Nephron (organoid): ENCODE measurements at regions not wholly inside any gene's neighbourhood (a gene's known extent, or its start where the extent isn't known, plus 50 kb on each side); places are given as distances from the start of the nearest gene placed in this dataset.

Experiments used
- H3K27ac Mint-ChIP-seq, 3 experiments: 2 replicates each; pipeline ENCODE4 v1.8.0; 2020; ENCODE audit warnings: mixed read lengths in 3 of 3, mild to moderate bottlenecking in 2 of 3, moderate library complexity in 1 of 3
- H3K27me3 Mint-ChIP-seq: 2 replicates; pipeline ENCODE4 v1.8.0; 2021; ENCODE audit warnings: low read depth, mild to moderate bottlenecking, moderate library complexity, mixed read lengths
- H3K36me3 Mint-ChIP-seq: 2 replicates; pipeline ENCODE4 v1.8.0; 2020; ENCODE audit warnings: low read depth, mixed read lengths
- H3K4me1 Mint-ChIP-seq: 2 replicates; pipeline ENCODE4 v1.8.0; 2020; ENCODE audit warnings: mixed read lengths
- H3K4me3 Mint-ChIP-seq, 3 experiments: 2 replicates each; pipeline ENCODE4 v1.8.0; 2020; ENCODE audit warnings: mild to moderate bottlenecking in 3 of 3, mixed read lengths in 3 of 3, moderate library complexity in 2 of 3
- H3K9me3 Mint-ChIP-seq: 2 replicates; pipeline ENCODE4 v1.8.0; 2020; ENCODE audit warnings: mixed read lengths
- TF ChIP-seq, protein P1 (sequence below), 3 experiments: fragments of 200-600 bp; sonication (generic); IDR thresholded peaks; one replicate each; pipeline ENCODE4 v1.5.0; 2021; ENCODE audit warnings: antibody characterized with exemption in 3 of 3; ENCODE audit not compliant: unreplicated experiment in 3 of 3

DNA sequence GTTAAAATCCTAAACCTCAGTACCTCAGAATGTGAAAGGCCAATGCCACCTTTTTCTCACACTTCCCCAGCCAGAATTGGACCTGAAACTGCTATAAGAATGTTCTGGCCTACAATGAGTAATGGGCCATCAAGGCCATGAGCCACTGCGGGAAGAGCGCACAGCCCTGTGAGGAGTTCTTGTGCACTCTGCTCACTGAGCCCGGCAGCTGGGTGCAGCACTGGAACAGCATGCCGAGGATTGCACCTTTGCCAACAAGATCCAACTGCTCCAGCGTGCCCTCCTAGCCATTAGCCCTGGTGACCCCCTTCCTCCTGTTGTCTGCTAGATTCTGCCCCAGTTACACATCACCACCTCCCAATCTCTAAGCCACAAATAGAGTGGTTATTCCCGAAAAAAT is 758.1 kb downstream of the PRELID2 start:
- H3K4me1 Mint-ChIP-seq, result peaks cover 16% of the 10 kb centered on the region
- H3K9me3 Mint-ChIP-seq, result no peaks in the 10 kb centered on the region
- no peak overlapping the region for H3K27ac Mint-ChIP-seq
- no peaks in the 10 kb centered on the region for H3K36me3 Mint-ChIP-seq
- TF ChIP-seq, protein P1, sequence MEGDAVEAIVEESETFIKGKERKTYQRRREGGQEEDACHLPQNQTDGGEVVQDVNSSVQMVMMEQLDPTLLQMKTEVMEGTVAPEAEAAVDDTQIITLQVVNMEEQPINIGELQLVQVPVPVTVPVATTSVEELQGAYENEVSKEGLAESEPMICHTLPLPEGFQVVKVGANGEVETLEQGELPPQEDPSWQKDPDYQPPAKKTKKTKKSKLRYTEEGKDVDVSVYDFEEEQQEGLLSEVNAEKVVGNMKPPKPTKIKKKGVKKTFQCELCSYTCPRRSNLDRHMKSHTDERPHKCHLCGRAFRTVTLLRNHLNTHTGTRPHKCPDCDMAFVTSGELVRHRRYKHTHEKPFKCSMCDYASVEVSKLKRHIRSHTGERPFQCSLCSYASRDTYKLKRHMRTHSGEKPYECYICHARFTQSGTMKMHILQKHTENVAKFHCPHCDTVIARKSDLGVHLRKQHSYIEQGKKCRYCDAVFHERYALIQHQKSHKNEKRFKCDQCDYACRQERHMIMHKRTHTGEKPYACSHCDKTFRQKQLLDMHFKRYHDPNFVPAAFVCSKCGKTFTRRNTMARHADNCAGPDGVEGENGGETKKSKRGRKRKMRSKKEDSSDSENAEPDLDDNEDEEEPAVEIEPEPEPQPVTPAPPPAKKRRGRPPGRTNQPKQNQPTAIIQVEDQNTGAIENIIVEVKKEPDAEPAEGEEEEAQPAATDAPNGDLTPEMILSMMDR (IDR thresholded peaks at IDR 0.05; ENCODE audit: unreplicated experiment in 3 of 3), result no peak
- H3K4me3 Mint-ChIP-seq, result no peak overlapping the region
- no peaks in the 10 kb centered on the region for H3K27me3 Mint-ChIP-seq

DNA sequence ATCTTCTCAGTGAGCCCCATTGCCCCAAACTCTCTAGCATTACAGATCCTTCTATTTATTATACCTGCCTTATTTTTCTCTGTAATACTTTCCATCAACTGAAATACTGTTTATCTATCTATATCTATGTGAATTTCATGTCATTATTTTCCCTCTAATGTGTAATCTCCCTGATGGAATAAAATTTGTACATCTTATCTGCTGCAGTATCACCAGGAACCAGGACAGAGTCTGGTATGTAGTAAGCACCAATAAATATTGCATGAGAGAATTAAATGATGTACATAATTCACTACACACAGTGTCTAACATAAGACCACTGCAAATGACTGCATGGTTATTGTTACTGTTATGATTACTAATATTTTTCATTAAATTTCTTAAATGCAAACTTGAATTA is 759.1 kb downstream of the PRELID2 start:
- peaks cover 20% of the 10 kb centered on the region for H3K4me1 Mint-ChIP-seq
- no peaks in the 10 kb centered on the region for H3K36me3 Mint-ChIP-seq
- H3K4me3 Mint-ChIP-seq, result no peak overlapping the region
- H3K27ac Mint-ChIP-seq, result no peak overlapping the region
- TF ChIP-seq, protein P1 (IDR thresholded peaks at IDR 0.05; ENCODE audit: unreplicated experiment in 3 of 3), result no peak
- no peaks in the 10 kb centered on the region for H3K9me3 Mint-ChIP-seq
- H3K27me3 Mint-ChIP-seq, result no peaks in the 10 kb centered on the region

DNA sequence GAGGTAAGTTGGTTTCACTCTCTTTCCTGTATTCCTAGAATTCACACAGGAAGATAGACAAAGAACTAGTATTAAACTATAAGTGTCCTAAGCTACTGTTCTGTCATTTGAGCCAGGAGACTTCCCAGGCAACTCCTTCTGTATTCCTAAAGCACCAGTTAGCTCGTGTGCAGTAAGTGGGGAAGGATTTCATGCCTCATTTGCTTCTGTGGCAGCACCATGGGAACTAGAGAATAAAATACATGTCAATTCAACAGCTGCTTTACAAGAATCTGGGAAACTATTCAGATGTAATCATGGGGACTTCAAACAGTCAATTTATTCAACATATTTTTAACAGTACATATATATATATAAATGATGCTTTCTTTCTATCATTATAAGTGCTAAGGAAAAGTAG is 762.3 kb downstream of the PRELID2 start:
- H3K4me3 Mint-ChIP-seq, result no peak overlapping the region
- H3K9me3 Mint-ChIP-seq, result no peaks in the 10 kb centered on the region
- H3K4me1 Mint-ChIP-seq, result peaks cover 28% of the 10 kb centered on the region
- H3K27ac Mint-ChIP-seq, result peak overlapping the region in 1 of 3 experiments; percentile 19
- peaks cover 3% of the 10 kb centered on the region for H3K27me3 Mint-ChIP-seq
- H3K36me3 Mint-ChIP-seq, result no peaks in the 10 kb centered on the region
- TF ChIP-seq, protein P1 (IDR thresholded peaks at IDR 0.05; ENCODE audit: unreplicated experiment in 3 of 3), result no peak

DNA sequence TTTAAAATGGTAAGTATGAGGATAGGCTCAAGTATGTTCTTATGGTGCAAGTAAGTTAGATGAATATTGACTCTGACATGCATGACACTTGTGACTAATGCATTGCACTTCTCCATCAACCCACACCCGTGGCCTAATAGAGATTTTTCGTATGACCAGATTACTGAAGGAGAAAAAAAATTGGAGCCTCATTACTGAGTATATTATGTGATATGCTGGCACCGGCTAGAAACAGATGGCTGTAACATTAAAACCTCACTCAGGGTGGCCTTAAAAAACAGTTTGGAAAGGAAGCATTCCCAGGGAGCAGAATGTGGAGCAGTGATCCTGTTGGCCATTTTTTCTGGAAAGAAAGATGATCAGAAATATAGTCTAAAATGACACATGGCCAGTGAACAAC is 766.4 kb downstream of the PRELID2 start:
- Mint-ChIP-seq H3K27ac (no peak overlapping the region), H3K4me1 (peaks cover 17% of the 10 kb centered on the region), H3K27me3 (peaks cover 3% of the 10 kb centered on the region), H3K4me3 (no peak overlapping the region), H3K9me3 (no peaks in the 10 kb centered on the region), H3K36me3 (no peaks in the 10 kb centered on the region)
- TF ChIP-seq, protein P1 (IDR thresholded peaks at IDR 0.05; ENCODE audit: unreplicated experiment in 3 of 3), result no peak

DNA sequence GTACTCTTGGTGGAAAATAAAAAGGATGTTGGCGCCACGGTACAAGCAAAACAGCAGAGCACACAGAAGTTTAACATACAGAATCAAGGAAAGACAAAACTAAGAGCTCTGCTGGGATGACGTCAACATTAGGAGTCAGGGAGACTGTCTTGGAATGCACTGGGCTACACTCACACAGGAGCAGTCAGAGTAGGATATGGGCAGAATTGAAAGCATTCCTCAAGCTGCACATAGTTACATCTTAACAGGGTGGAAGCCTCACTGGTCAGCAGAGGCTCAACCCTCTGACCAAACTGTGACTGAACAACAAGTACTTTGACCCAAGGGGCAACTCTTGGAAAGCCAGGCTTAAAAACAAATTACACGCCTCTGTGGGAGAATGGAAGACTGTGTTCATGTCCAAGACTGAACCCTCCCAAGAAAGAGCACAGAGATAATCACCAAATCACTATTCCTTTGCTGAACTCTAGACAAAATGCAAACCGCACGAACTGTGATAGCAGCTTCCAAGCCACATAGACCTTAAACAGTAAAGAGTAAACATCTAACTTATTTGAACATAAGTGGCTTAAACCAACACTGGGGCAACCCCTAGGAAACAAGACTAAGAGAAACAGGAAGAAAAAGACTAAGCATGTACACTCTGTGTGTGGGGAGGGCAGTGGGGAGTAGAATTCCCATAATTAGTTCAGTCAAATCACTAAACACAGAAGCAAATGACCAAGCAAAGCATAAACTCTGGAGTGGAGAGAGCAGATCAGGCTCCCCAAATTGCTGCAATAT is 772.7 kb downstream of the PRELID2 start:
- H3K4me3 Mint-ChIP-seq, result no peak overlapping the region
- H3K36me3 Mint-ChIP-seq, result no peaks in the 10 kb centered on the region
- H3K4me1 Mint-ChIP-seq, result no peaks in the 10 kb centered on the region
- TF ChIP-seq, protein P1 (IDR thresholded peaks at IDR 0.05; ENCODE audit: unreplicated experiment in 3 of 3), result no peak
- peak overlapping the region in 2 of 3 experiments; percentile 82 to 87 for H3K27ac Mint-ChIP-seq
- no peaks in the 10 kb centered on the region for H3K9me3 Mint-ChIP-seq
- no peaks in the 10 kb centered on the region for H3K27me3 Mint-ChIP-seq

DNA sequence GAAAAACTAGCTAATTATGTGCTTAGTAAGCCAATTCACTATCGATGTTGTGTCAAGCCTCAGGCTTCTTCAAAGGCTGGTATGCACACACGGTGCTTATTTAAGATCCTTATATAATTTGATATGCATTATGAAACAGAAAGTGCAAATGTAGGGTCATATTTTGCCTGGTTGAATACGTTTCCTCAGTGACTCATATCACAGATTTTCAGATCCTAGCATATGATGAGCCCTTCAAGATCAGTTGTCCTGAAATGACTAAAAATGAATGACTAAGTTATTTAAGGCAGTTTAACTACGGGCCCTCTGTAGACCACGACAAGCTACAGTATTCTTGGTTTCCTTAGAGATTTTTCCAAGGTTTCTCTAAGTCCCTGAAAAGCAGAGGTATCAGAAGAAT is 778.3 kb downstream of the PRELID2 start:
- H3K27me3 Mint-ChIP-seq, result no peaks in the 10 kb centered on the region
- H3K9me3 Mint-ChIP-seq, result no peaks in the 10 kb centered on the region
- TF ChIP-seq, protein P1 (IDR thresholded peaks at IDR 0.05; ENCODE audit: unreplicated experiment in 3 of 3), result no peak
- no peak overlapping the region for H3K27ac Mint-ChIP-seq
- H3K4me1 Mint-ChIP-seq, result no peaks in the 10 kb centered on the region
- H3K4me3 Mint-ChIP-seq, result no peak overlapping the region
- H3K36me3 Mint-ChIP-seq, result no peaks in the 10 kb centered on the region
